A549 (cell line): ENCODE measurements at regions not wholly inside any gene's neighbourhood (a gene's known extent, or its start where the extent isn't known, plus 50 kb on each side); places are given as distances from the start of the nearest gene placed in this dataset.
"Not testable (repeated sequence)": the region's sequence is repeated elsewhere in the genome, so short reads cannot be mapped to it uniquely, and the experiment has no call there.

Experiments
- BHLHE40 ChIP-seq: IDR thresholded peaks from 2 replicates; pipeline ENCODE4 v1.6.1; 2012; ENCODE audit warnings: low read depth, low read length, inconsistent platforms
- CTCF ChIP-seq: fragments of >200 bp; sonication (Bioruptor Twin); formaldehyde crosslinking; IDR thresholded peaks from 3 replicates; pipeline ENCODE4 v1.5.1; 2016
- EP300 ChIP-seq, 2 experiments: fragments of >200 bp; sonication (Bioruptor Twin); formaldehyde crosslinking; IDR thresholded peaks; 2 replicates in 1 of 2; 3 replicates in 1 of 2; pipeline ENCODE4 v1.6.1; 2016 to 2017
- MAX ChIP-seq: IDR thresholded peaks from 2 replicates; pipeline ENCODE4 v1.6.1; 2012
- POLR2A ChIP-seq: IDR thresholded peaks from 2 replicates; pipeline ENCODE4 v1.6.1; 2012; ENCODE audit warnings: mild to moderate bottlenecking, low read length
- RAD21 ChIP-seq, 2 experiments: fragments of >200 bp in 1 of 2; sonication (Bioruptor Twin) in 1 of 2; formaldehyde crosslinking in 1 of 2; IDR thresholded peaks in 1 of 2; conservative IDR thresholded peaks in 1 of 2; 2 replicates in 1 of 2; 3 replicates in 1 of 2; pipeline ENCODE4 v1.6.1; 2012 to 2018; ENCODE audit warnings: inconsistent platforms in 1 of 2
- RFX5 ChIP-seq: fragments of 450-650 bp; IDR thresholded peaks from 2 replicates; pipeline ENCODE4 v1.7.1; 2014; ENCODE audit warnings: antibody characterized with exemption, mild to moderate bottlenecking, moderate library complexity
- SREBF2 ChIP-seq: fragments of 450-650 bp; IDR thresholded peaks from 2 replicates; pipeline ENCODE4 v1.6.1; 2014; ENCODE audit warnings: mild to moderate bottlenecking, moderate library complexity
- USF2 ChIP-seq: fragments of 450-650 bp; IDR thresholded peaks from 2 replicates; pipeline ENCODE4 v1.6.1; 2014; ENCODE audit warnings: antibody characterized with exemption

- not testable (repeated sequence) for TF ChIP-seq POLR2A; CTCF; MAX; BHLHE40; SREBF2; USF2; RAD21 (conservative IDR thresholded peaks at IDR 0.05 in 1 of 2, IDR thresholded peaks at IDR 0.05 in 1 of 2); RFX5; EP300 (IDR thresholded peaks at IDR 0.05)
Observed at GRCh38 chr16:22589757-22590156, 79.1 kb downstream of the NPIPB5 start.
